ENCODE measurements at regions not wholly inside any gene's neighbourhood (a gene's known extent, or its start where the extent isn't known, plus 50 kb on each side); places are given as distances from the start of the nearest gene placed in this dataset.

GRCh38 chr4:97394653-97395052, 748.6 kb downstream of the STPG2 start:
- no peak for DNase-seq (ENCODE audit: low read depth, low spot score)
- peaks cover 15% of the 10 kb centered on the region for H3K9me3 Mint-ChIP-seq
- H3K36me3 Mint-ChIP-seq (ENCODE audit: low read depth), result peaks cover 4% of the 10 kb centered on the region
- TF ChIP-seq CTCF (conservative IDR thresholded peaks at IDR 0.05), result no peak
- no peak overlapping the region for H3K4me3 Mint-ChIP-seq
- peaks cover 12% of the 10 kb centered on the region for H3K4me1 Mint-ChIP-seq
- no peak overlapping the region for H3K27ac Mint-ChIP-seq (ENCODE audit: unreplicated experiment)
- H3K27me3 Mint-ChIP-seq (ENCODE audit: low read depth), result no peaks in the 10 kb centered on the region

- H3K9me3 Mint-ChIP-seq, result peaks cover 10% of the 10 kb centered on the region
- peaks cover 9% of the 10 kb centered on the region for H3K4me1 Mint-ChIP-seq
- no peaks in the 10 kb centered on the region for H3K27me3 Mint-ChIP-seq (ENCODE audit: low read depth)
- H3K27ac Mint-ChIP-seq (ENCODE audit: unreplicated experiment), result no peak overlapping the region
- no peak for DNase-seq (ENCODE audit: low read depth, low spot score)
- no peak for TF ChIP-seq CTCF (conservative IDR thresholded peaks at IDR 0.05)
- H3K4me3 Mint-ChIP-seq, result no peak overlapping the region
- H3K36me3 Mint-ChIP-seq (ENCODE audit: low read depth), result peaks cover 6% of the 10 kb centered on the region
These were observed 747.2 kb downstream of the STPG2 start for GRCh38 chr4:97396097-97396496.

GRCh38 chr4:97396605-97397004, 746.7 kb downstream of the STPG2 start:
- DNase-seq (ENCODE audit: low read depth, low spot score), result no peak
- Mint-ChIP-seq H3K4me1 (peaks cover 7% of the 10 kb centered on the region), H3K27ac (ENCODE audit: unreplicated experiment) (no peak overlapping the region), H3K36me3 (ENCODE audit: low read depth) (peaks cover 5% of the 10 kb centered on the region), H3K27me3 (ENCODE audit: low read depth) (no peaks in the 10 kb centered on the region), H3K9me3 (peaks cover 8% of the 10 kb centered on the region), H3K4me3 (no peak overlapping the region)
- TF ChIP-seq CTCF (conservative IDR thresholded peaks at IDR 0.05), result no peak

- no peak for TF ChIP-seq CTCF (conservative IDR thresholded peaks at IDR 0.05)
- DNase-seq (ENCODE audit: low read depth, low spot score), result no peak
- H3K36me3 Mint-ChIP-seq (ENCODE audit: low read depth), result peaks cover 7% of the 10 kb centered on the region
These were observed 738.3 kb downstream of the STPG2 start for GRCh38 chr4:97404876-97405523.

GRCh38 chr4:97411356-97411755, 731.9 kb downstream of the STPG2 start:
- no peaks in the 10 kb centered on the region for H3K36me3 Mint-ChIP-seq (ENCODE audit: low read depth)
- no peak for DNase-seq (ENCODE audit: low read depth, low spot score)
- no peak overlapping the region for H3K27ac Mint-ChIP-seq (ENCODE audit: unreplicated experiment)
- no peaks in the 10 kb centered on the region for H3K4me1 Mint-ChIP-seq
- peaks cover 6% of the 10 kb centered on the region for H3K9me3 Mint-ChIP-seq
- H3K27me3 Mint-ChIP-seq (ENCODE audit: low read depth), result no peaks in the 10 kb centered on the region
- no peak for TF ChIP-seq CTCF (conservative IDR thresholded peaks at IDR 0.05)
- H3K4me3 Mint-ChIP-seq, result no peak overlapping the region

More at GRCh38 chr4:97404876-97405523, 738.3 kb downstream of the STPG2 start:
- Mint-ChIP-seq H3K9me3 (peaks cover 4% of the 10 kb centered on the region), H3K4me3 (no peak overlapping the region), H3K27me3 (ENCODE audit: low read depth) (no peaks in the 10 kb centered on the region), H3K4me1 (no peaks in the 10 kb centered on the region), H3K27ac (ENCODE audit: unreplicated experiment) (no peak overlapping the region)

Measured in neural crest cell (in vitro differentiated cells).